Duodenal mucosa (tissue), 2 donors: ENCODE measurements at regions not wholly inside any gene's neighbourhood (a gene's known extent, or its start where the extent isn't known, plus 50 kb on each side); places are given as distances from the start of the nearest gene placed in this dataset.

Experiments used
- H3K27ac ChIP-seq: one replicate; pipeline ENCODE4 v1.7.0; 2013; ENCODE audit warnings: low read depth, low read length
- H3K27me3 ChIP-seq, 2 donors: one replicate each; pipeline ENCODE4 v1.7.0; 2013; ENCODE audit warnings: low read length in 2 of 2, control low read depth in 1 of 2; ENCODE audit not compliant: insufficient read depth in 2 of 2, control insufficient read depth in 1 of 2
- H3K36me3 ChIP-seq, 2 donors: one replicate each; pipeline ENCODE4 v1.7.0; 2013; ENCODE audit warnings: low read length in 2 of 2, control low read depth in 1 of 2; ENCODE audit not compliant: insufficient read depth in 2 of 2, control insufficient read depth in 1 of 2
- H3K4me1 ChIP-seq, 2 donors: one replicate each; pipeline ENCODE4 v1.7.0; 2013; ENCODE audit warnings: low read length in 2 of 2, control low read depth in 1 of 2; ENCODE audit not compliant: insufficient read depth in 2 of 2, control insufficient read depth in 1 of 2
- H3K4me3 ChIP-seq, 2 donors: one replicate each; pipeline ENCODE4 v1.7.0; 2013; ENCODE audit warnings: low read length in 2 of 2, low read depth in 1 of 2
- H3K9ac ChIP-seq, 2 donors: one replicate each; pipeline ENCODE4 v1.7.0; 2013; ENCODE audit warnings: low read length in 2 of 2, low read depth in 1 of 2
- H3K9me3 ChIP-seq, 2 donors: one replicate each; pipeline ENCODE4 v1.7.0; 2013; ENCODE audit warnings: low read length in 2 of 2, control low read depth in 1 of 2; ENCODE audit not compliant: control insufficient read depth in 1 of 2

GRCh38 chr2:14023558-14023957, 609.0 kb upstream of the LRATD1 start:
- Histone ChIP-seq H3K27ac (no peak overlapping the region), H3K9ac (no peak overlapping the region), H3K9me3 (no peaks in the 10 kb centered on the region), H3K36me3 (no peaks in the 10 kb centered on the region), H3K4me3 (no peak overlapping the region), H3K4me1 (no peaks in the 10 kb centered on the region), H3K27me3 (no peaks in the 10 kb centered on the region)

DNA sequence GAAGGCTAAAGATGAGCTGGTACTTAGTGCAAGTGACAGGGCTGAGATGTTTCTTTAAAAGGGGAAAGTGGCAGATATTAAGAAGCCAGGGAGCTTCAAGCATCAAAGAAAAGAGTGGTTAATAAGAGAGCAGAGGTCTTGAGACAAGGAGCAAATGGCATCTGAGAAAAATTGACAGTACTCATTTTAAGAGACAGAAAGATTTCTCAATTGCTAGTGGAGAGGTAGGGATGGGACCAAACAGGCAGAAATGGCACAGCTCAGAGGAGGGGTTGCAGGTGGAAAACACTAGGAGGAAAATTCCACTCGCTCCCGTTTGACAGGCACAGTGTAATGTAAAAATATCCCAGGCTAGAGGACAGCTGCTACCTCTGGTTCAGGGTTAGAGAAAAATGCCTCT, 593.4 kb upstream of the LRATD1 start:
- no peak overlapping the region for H3K27ac ChIP-seq
- no peaks in the 10 kb centered on the region for H3K4me1 ChIP-seq
- H3K4me3 ChIP-seq = no peak overlapping the region
- no peak overlapping the region for H3K9ac ChIP-seq
- H3K36me3 ChIP-seq = no peaks in the 10 kb centered on the region
- H3K27me3 ChIP-seq = no peaks in the 10 kb centered on the region
- no peaks in the 10 kb centered on the region for H3K9me3 ChIP-seq

DNA sequence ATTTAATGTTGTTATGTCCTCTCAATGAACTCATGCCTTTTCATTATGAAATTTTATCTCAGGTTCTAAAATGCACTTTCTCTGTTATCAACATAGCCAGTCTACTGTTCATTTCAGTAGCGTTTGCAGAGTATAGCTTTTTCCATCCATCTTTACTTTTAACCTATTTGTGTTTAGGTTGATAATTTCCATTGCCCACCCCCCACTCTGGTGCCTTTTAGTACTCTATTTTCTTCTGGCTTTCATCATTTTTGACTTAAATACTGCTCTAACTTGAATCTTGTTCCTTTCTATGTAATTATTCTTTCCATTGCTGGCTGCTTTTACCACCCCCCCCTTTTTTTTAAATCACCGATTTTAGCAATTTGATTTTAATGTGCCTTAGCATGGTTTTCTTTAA, 585.0 kb upstream of the LRATD1 start:
- Histone ChIP-seq H3K36me3 (no peaks in the 10 kb centered on the region), H3K4me1 (no peaks in the 10 kb centered on the region)

DNA sequence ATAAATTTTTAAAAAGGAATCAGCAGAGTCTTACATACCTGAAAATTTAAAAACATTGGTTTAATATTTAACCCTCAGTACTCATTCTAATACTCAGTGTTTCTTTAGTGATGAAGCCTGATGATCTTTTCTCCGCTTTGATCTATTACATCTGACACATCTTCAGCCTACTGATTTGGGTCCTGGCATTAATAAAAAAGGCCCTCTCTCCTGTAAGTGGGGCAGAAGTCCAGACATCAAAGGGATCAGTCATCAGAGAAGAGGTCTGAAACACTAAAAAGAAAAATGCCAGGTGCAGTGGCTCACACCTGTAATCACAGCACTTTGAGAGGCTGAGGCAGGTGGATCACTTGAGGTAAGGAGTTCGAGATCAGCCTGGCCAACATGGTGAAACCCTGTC, 581.1 kb upstream of the LRATD1 start:
- Histone ChIP-seq H3K4me1 (no peaks in the 10 kb centered on the region), H3K27ac (no peak overlapping the region), H3K4me3 (no peak overlapping the region), H3K9ac (no peak overlapping the region), H3K27me3 (no peaks in the 10 kb centered on the region), H3K36me3 (no peaks in the 10 kb centered on the region), H3K9me3 (no peaks in the 10 kb centered on the region)

More for the DNA sequence above, 585.0 kb upstream of the LRATD1 start:
- Histone ChIP-seq H3K9me3 (no peaks in the 10 kb centered on the region), H3K27me3 (no peaks in the 10 kb centered on the region), H3K27ac (no peak overlapping the region), H3K9ac (no peak overlapping the region), H3K4me3 (no peak overlapping the region)

- H3K4me1 ChIP-seq = no peaks in the 10 kb centered on the region
- H3K36me3 ChIP-seq = no peaks in the 10 kb centered on the region
- no peak overlapping the region for H3K27ac ChIP-seq
- H3K27me3 ChIP-seq = no peaks in the 10 kb centered on the region
- no peak overlapping the region for H3K9ac ChIP-seq
- H3K9me3 ChIP-seq = no peaks in the 10 kb centered on the region
- no peak overlapping the region for H3K4me3 ChIP-seq
Observed at GRCh38 chr2:14053105-14053504, 579.4 kb upstream of the LRATD1 start.

- no peak overlapping the region for H3K27ac ChIP-seq
- H3K9ac ChIP-seq = no peak overlapping the region
- no peaks in the 10 kb centered on the region for H3K27me3 ChIP-seq
- no peaks in the 10 kb centered on the region for H3K9me3 ChIP-seq
- H3K4me1 ChIP-seq = no peaks in the 10 kb centered on the region
- H3K36me3 ChIP-seq = no peaks in the 10 kb centered on the region
- no peak overlapping the region for H3K4me3 ChIP-seq
Observed at GRCh38 chr2:14064346-14064745, 568.2 kb upstream of the LRATD1 start.

GRCh38 chr2:14072338-14072737, 560.2 kb upstream of the LRATD1 start:
- no peaks in the 10 kb centered on the region for H3K4me1 ChIP-seq

GRCh38 chr2:14074691-14075090, 557.8 kb upstream of the LRATD1 start:
- Histone ChIP-seq H3K9ac (no peak overlapping the region), H3K9me3 (no peaks in the 10 kb centered on the region), H3K4me1 (no peaks in the 10 kb centered on the region), H3K27me3 (no peaks in the 10 kb centered on the region), H3K4me3 (no peak overlapping the region), H3K36me3 (no peaks in the 10 kb centered on the region), H3K27ac (no peak overlapping the region)

More at GRCh38 chr2:14072338-14072737, 560.2 kb upstream of the LRATD1 start:
- Histone ChIP-seq H3K27me3 (no peaks in the 10 kb centered on the region), H3K9ac (no peak overlapping the region), H3K27ac (no peak overlapping the region), H3K9me3 (no peaks in the 10 kb centered on the region), H3K4me3 (no peak overlapping the region), H3K36me3 (no peaks in the 10 kb centered on the region)

DNA sequence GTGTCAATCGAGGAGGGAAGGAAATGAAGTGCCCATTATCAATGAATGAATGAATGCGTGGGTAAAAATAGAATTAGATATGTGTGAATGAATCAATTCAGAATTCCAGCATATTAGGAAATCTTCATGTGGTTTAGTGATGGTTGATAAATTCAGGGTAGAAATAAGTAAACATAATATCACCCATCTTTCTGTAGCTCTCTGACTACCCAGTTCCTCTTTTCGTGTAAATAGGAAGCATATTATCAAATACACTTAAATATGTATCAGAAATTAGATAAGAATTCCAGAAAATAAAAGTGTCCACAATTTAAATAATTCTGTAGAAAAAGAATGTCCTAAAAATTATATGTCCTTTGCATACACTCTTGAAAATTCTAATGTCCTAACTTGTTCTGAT, 552.9 kb upstream of the LRATD1 start:
- H3K4me3 ChIP-seq = no peak overlapping the region
- no peaks in the 10 kb centered on the region for H3K4me1 ChIP-seq
- H3K9ac ChIP-seq = no peak overlapping the region
- no peaks in the 10 kb centered on the region for H3K27me3 ChIP-seq
- H3K9me3 ChIP-seq = peaks cover 0 to 5% of the 10 kb centered on the region in 2 donors
- no peak overlapping the region for H3K27ac ChIP-seq
- H3K36me3 ChIP-seq = no peaks in the 10 kb centered on the region

GRCh38 chr2:14081521-14081920, 551.0 kb upstream of the LRATD1 start:
- no peak overlapping the region for H3K27ac ChIP-seq
- H3K4me3 ChIP-seq = no peak overlapping the region

DNA sequence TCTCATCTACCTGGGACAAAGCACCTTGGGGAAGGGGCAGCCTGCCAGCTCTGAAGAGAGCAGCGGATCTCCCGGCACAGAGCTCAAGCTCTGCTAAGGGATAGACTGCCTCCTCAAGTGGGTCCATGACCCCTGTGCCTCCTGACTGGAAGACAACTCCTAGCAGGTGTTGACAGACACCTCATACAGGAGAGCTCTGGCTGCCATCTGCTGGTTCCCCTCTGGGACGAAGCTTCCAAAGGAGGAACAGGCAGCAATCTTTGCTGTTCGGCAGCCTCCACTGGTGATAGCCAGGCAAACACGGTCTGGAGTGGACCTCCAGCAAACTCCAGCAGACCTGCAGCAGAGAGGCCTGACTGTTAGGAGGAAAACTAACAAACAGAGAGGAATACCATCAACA, 549.9 kb upstream of the LRATD1 start:
- Histone ChIP-seq H3K9me3 (peaks cover 0 to 5% of the 10 kb centered on the region in 2 donors), H3K27ac (no peak overlapping the region), H3K4me1 (no peaks in the 10 kb centered on the region), H3K36me3 (no peaks in the 10 kb centered on the region), H3K27me3 (no peaks in the 10 kb centered on the region), H3K9ac (no peak overlapping the region), H3K4me3 (no peak overlapping the region)

More at GRCh38 chr2:14081521-14081920, 551.0 kb upstream of the LRATD1 start:
- H3K9ac ChIP-seq = no peak overlapping the region
- peaks cover 0 to 5% of the 10 kb centered on the region in 2 donors for H3K9me3 ChIP-seq
- no peaks in the 10 kb centered on the region for H3K4me1 ChIP-seq
- H3K36me3 ChIP-seq = no peaks in the 10 kb centered on the region
- H3K27me3 ChIP-seq = no peaks in the 10 kb centered on the region
